ENCODE measurements at regions not wholly inside any gene's neighbourhood (a gene's known extent, or its start where the extent isn't known, plus 50 kb on each side); places are given as distances from the start of the nearest gene placed in this dataset.
"Not testable (repeated sequence)": the region's sequence is repeated elsewhere in the genome, so short reads cannot be mapped to it uniquely, and the experiment has no call there.

- not testable (repeated sequence) for DNase-seq (ENCODE audit: low read depth)
These were observed 131.4 kb downstream of the MFAP3L start for GRCh38 chr4:169894767-169895166.

GRCh38 chr4:169885893-169886292, 128.1 kb upstream of the HPF1 start:
- no peak for DNase-seq (ENCODE audit: low read depth)

- DNase-seq (ENCODE audit: low read depth), result no peak
These were observed 124.0 kb upstream of the HPF1 start for GRCh38 chr4:169881769-169882168.

GRCh38 chr4:169870507-169870906, 112.8 kb upstream of the HPF1 start:
- DNase-seq (ENCODE audit: low read depth), result no peak

GRCh38 chr4:169869490-169869889, 111.7 kb upstream of the HPF1 start:
- no peak for DNase-seq (ENCODE audit: low read depth)

- no peak for DNase-seq (ENCODE audit: low read depth)
These were observed 103.8 kb upstream of the HPF1 start for GRCh38 chr4:169861593-169861992.

GRCh38 chr4:169859366-169860216, 101.8 kb upstream of the HPF1 start:
- DNase-seq (ENCODE audit: low read depth), result no peak

GRCh38 chr4:169854090-169854489, 96.3 kb upstream of the HPF1 start:
- DNase-seq (ENCODE audit: low read depth), result no peak

GRCh38 chr4:169852481-169852880, 94.7 kb upstream of the HPF1 start:
- no peak for DNase-seq (ENCODE audit: low read depth)

- DNase-seq (ENCODE audit: low read depth), result no peak
These were observed 94.0 kb upstream of the HPF1 start for GRCh38 chr4:169851750-169852149.

- DNase-seq (ENCODE audit: low read depth), result no peak
These were observed 91.7 kb upstream of the HPF1 start for GRCh38 chr4:169849456-169849855.

- DNase-seq (ENCODE audit: low read depth), result no peak
These were observed 90.3 kb upstream of the HPF1 start for GRCh38 chr4:169848018-169848417.

GRCh38 chr4:169847171-169847570, 89.4 kb upstream of the HPF1 start:
- no peak for DNase-seq (ENCODE audit: low read depth)

GRCh38 chr4:169846396-169846795, 88.7 kb upstream of the HPF1 start:
- DNase-seq (ENCODE audit: low read depth), result no peak

- DNase-seq (ENCODE audit: low read depth), result no peak
These were observed 84.0 kb upstream of the HPF1 start for GRCh38 chr4:169841776-169842175.

- DNase-seq (ENCODE audit: low read depth), result no peak
These were observed 82.8 kb upstream of the HPF1 start for GRCh38 chr4:169840554-169840953.

GRCh38 chr4:169828329-169828728, 70.6 kb upstream of the HPF1 start:
- not testable (repeated sequence) for DNase-seq (ENCODE audit: low read depth)

GRCh38 chr4:169826634-169827187, 69.0 kb upstream of the HPF1 start:
- DNase-seq (ENCODE audit: low read depth), result no peak

- peak; percentile 6 for DNase-seq (ENCODE audit: low read depth)
These were observed 65.9 kb upstream of the HPF1 start for GRCh38 chr4:169823685-169824084.

GRCh38 chr4:169821402-169821801, 63.7 kb upstream of the HPF1 start:
- DNase-seq (ENCODE audit: low read depth), result no peak

- no peak for DNase-seq (ENCODE audit: low read depth)
These were observed 60.4 kb upstream of the HPF1 start for GRCh38 chr4:169818063-169818679.

- DNase-seq (ENCODE audit: low read depth), result no peak
These were observed 57.9 kb upstream of the HPF1 start for GRCh38 chr4:169815606-169816005.

- no peak for DNase-seq (ENCODE audit: low read depth)
These were observed 53.7 kb upstream of the HPF1 start for GRCh38 chr4:169811476-169811875.
